ENCODE measurements at regions not wholly inside any gene's neighbourhood (a gene's known extent, or its start where the extent isn't known, plus 50 kb on each side); places are given as distances from the start of the nearest gene placed in this dataset.

DNA sequence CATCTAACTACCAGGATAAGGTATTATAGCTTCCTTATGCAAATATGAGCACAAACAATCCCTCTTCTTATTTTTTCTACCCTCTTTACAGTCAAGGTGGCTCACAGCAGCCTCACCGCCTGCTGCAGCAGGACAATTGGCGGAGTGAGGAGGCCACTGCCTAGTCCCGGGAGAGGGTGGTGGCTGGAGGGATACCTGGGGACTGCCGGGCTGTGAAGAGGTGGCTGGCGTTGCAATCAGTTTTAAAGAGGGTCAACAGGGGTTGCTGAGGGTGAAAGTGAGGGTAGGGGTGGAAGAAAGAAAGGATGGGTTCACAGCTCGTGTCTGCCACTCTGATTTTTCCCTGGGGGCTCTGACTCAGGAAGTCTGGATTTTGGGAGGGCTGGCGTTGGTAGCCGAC, 105.1 kb upstream of the SLC6A6 start:
- TF ChIP-seq, protein P1, sequence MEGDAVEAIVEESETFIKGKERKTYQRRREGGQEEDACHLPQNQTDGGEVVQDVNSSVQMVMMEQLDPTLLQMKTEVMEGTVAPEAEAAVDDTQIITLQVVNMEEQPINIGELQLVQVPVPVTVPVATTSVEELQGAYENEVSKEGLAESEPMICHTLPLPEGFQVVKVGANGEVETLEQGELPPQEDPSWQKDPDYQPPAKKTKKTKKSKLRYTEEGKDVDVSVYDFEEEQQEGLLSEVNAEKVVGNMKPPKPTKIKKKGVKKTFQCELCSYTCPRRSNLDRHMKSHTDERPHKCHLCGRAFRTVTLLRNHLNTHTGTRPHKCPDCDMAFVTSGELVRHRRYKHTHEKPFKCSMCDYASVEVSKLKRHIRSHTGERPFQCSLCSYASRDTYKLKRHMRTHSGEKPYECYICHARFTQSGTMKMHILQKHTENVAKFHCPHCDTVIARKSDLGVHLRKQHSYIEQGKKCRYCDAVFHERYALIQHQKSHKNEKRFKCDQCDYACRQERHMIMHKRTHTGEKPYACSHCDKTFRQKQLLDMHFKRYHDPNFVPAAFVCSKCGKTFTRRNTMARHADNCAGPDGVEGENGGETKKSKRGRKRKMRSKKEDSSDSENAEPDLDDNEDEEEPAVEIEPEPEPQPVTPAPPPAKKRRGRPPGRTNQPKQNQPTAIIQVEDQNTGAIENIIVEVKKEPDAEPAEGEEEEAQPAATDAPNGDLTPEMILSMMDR (IDR thresholded peaks at IDR 0.05; ENCODE audit: low read depth, low read length) = no peak
- TF ChIP-seq POLR2A (IDR thresholded peaks at IDR 0.05; ENCODE audit: extremely low read depth, insufficient read length) (no peak), MYC (IDR thresholded peaks at IDR 0.05; ENCODE audit: low read depth, low read length) (no peak)

Data from NB4 (cell line).